ENCODE measurements at regions not wholly inside any gene's neighbourhood (a gene's known extent, or its start where the extent isn't known, plus 50 kb on each side); places are given as distances from the start of the nearest gene placed in this dataset.

- Histone ChIP-seq H3K4me3 (no peak overlapping the region), H3K4me1 (no peaks in the 10 kb centered on the region), H3K27ac (no peak overlapping the region), H3K9me3 (no peaks in the 10 kb centered on the region), H3K27me3 (no peaks in the 10 kb centered on the region), H3K36me3 (no peaks in the 10 kb centered on the region)
- TF ChIP-seq, protein P1, sequence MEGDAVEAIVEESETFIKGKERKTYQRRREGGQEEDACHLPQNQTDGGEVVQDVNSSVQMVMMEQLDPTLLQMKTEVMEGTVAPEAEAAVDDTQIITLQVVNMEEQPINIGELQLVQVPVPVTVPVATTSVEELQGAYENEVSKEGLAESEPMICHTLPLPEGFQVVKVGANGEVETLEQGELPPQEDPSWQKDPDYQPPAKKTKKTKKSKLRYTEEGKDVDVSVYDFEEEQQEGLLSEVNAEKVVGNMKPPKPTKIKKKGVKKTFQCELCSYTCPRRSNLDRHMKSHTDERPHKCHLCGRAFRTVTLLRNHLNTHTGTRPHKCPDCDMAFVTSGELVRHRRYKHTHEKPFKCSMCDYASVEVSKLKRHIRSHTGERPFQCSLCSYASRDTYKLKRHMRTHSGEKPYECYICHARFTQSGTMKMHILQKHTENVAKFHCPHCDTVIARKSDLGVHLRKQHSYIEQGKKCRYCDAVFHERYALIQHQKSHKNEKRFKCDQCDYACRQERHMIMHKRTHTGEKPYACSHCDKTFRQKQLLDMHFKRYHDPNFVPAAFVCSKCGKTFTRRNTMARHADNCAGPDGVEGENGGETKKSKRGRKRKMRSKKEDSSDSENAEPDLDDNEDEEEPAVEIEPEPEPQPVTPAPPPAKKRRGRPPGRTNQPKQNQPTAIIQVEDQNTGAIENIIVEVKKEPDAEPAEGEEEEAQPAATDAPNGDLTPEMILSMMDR (IDR thresholded peaks at IDR 0.05), result no peak
- no peak for DNase-seq (ENCODE audit: low spot score)
Measured at GRCh38 chr2:16114836-16115235, 174.5 kb downstream of the MYCN start.

GRCh38 chr2:16114070-16114469 is 173.7 kb downstream of the MYCN start:
- Histone ChIP-seq H3K9me3 (no peaks in the 10 kb centered on the region), H3K27me3 (no peaks in the 10 kb centered on the region), H3K4me3 (no peak overlapping the region), H3K36me3 (no peaks in the 10 kb centered on the region), H3K27ac (no peak overlapping the region), H3K4me1 (no peaks in the 10 kb centered on the region)
- TF ChIP-seq, protein P1 (IDR thresholded peaks at IDR 0.05), result no peak
- no peak for DNase-seq (ENCODE audit: low spot score)

- H3K27me3 ChIP-seq, result no peaks in the 10 kb centered on the region
- H3K9me3 ChIP-seq, result no peaks in the 10 kb centered on the region
- no peak overlapping the region for H3K4me3 ChIP-seq
- no peak overlapping the region for H3K27ac ChIP-seq
- TF ChIP-seq, protein P1 (IDR thresholded peaks at IDR 0.05), result no peak
- H3K4me1 ChIP-seq, result no peaks in the 10 kb centered on the region
- no peak for DNase-seq (ENCODE audit: low spot score)
- H3K36me3 ChIP-seq, result no peaks in the 10 kb centered on the region
Measured at GRCh38 chr2:16113568-16113967, 173.2 kb downstream of the MYCN start.

DNA sequence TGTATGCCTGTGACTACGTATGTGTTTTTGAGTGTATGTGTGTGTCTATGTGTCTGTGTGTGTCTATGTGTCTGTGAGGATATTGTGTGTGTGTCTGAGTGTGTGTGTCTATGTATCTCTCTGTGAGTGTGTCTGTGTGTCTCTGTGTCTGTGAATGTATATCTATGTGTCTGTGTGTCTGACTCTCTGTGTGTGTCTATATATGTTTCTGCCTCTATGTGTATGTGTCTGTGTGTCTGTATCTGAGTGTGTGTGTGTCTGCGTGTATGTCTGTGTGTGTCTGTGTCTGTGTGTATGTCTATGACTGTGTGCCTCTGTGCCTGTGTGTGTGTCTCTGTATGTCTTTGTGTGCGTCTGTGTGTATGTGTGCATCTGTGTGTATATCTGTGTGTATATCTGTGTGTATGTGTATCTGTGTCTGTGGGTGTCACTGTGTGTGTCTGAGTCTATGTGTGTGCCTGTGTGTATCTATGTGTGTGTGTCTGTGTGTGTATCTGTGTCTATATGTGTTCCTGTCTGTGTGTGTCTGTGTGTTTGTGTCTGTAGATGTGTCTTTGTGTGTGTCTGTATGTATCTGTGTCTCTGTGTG is 172.7 kb downstream of the MYCN start:
- Histone ChIP-seq H3K27me3 (no peaks in the 10 kb centered on the region), H3K4me3 (no peak overlapping the region), H3K27ac (no peak overlapping the region), H3K4me1 (no peaks in the 10 kb centered on the region), H3K36me3 (no peaks in the 10 kb centered on the region), H3K9me3 (no peaks in the 10 kb centered on the region)
- DNase-seq (ENCODE audit: low spot score), result no peak
- TF ChIP-seq, protein P1 (IDR thresholded peaks at IDR 0.05), result no peak

- no peaks in the 10 kb centered on the region for H3K4me1 ChIP-seq
- no peaks in the 10 kb centered on the region for H3K27me3 ChIP-seq
- no peaks in the 10 kb centered on the region for H3K9me3 ChIP-seq
- TF ChIP-seq, protein P1 (IDR thresholded peaks at IDR 0.05), result no peak
- H3K4me3 ChIP-seq, result no peak overlapping the region
- no peak overlapping the region for H3K27ac ChIP-seq
- DNase-seq (ENCODE audit: low spot score), result no peak
- no peaks in the 10 kb centered on the region for H3K36me3 ChIP-seq
Measured at GRCh38 chr2:16112251-16112971, 172.1 kb downstream of the MYCN start.

- Histone ChIP-seq H3K27ac (no peak overlapping the region), H3K36me3 (no peaks in the 10 kb centered on the region), H3K27me3 (no peaks in the 10 kb centered on the region), H3K4me3 (no peak overlapping the region), H3K9me3 (no peaks in the 10 kb centered on the region), H3K4me1 (no peaks in the 10 kb centered on the region)
- TF ChIP-seq, protein P1 (IDR thresholded peaks at IDR 0.05), result no peak
- no peak for DNase-seq (ENCODE audit: low spot score)
Measured at GRCh38 chr2:16111838-16112210, 171.5 kb downstream of the MYCN start.
